ENCODE measurements at regions not wholly inside any gene's neighbourhood (a gene's known extent, or its start where the extent isn't known, plus 50 kb on each side); places are given as distances from the start of the nearest gene placed in this dataset.
A peak's percentile ranks its signal among the peaks of the same experiment; 100 is the strongest.

DNA sequence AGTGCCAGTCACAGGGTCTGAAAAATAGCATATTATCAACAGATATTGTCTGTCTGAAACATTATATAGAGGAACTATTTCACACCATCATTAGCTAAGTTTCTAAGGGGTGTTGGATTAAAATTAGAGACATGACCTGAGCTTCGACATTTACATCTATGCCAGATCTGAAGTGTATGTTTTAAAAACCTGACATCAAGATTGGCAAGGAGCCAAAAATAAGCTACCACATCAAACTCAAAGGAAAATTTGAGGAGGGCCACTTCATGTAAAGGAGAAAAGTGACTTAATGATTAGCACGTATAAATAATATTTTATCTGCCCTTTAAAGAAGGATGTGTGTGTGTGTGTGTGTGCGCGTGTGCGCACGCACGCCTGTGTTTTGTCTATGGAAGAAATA is 752.0 kb upstream of the GRM7 start:
- in situ Hi-C loops (cut with MboI) = no loop called here
- H3K9me1 ChIP-seq (ENCODE audit: control insufficient read depth, insufficient read depth, low read length) = no peaks in the 10 kb centered on the region
- no peaks in the 10 kb centered on the region for H3K27me3 ChIP-seq (ENCODE audit: control insufficient read depth in 2 of 2, insufficient read depth in 2 of 2, low read length in 2 of 2)
- H3K4me1 ChIP-seq (replicated peaks in 1 of 2; ENCODE audit: control insufficient read depth in 2 of 2, insufficient read depth in 2 of 2, low read length in 2 of 2) = no peaks in the 10 kb centered on the region
- no peaks in the 10 kb centered on the region for H3K36me3 ChIP-seq (ENCODE audit: control insufficient read depth, insufficient read depth, low read length)
- TF ChIP-seq NFIC (IDR thresholded peaks at IDR 0.05) (peak; percentile 95), MTF1 (CRISPR knock-in tag; IDR thresholded peaks at IDR 0.05; ENCODE audit: borderline replicate concordance) (no peak), NFIX (CRISPR knock-in tag; IDR thresholded peaks at IDR 0.05; ENCODE audit: low read depth) (peak; percentile 92)
- H3K79me2 ChIP-seq (ENCODE audit: control insufficient read depth, insufficient read depth, low read length) = no peaks in the 10 kb centered on the region
- no peak overlapping the region for H3K27ac ChIP-seq (ENCODE audit: extremely low read depth, low read depth, low read length)
- WGBS (ENCODE audit: insufficient coverage, low coverage, missing lambda C conversion rate) = 2% methylated on average over 7 of the region's 7 CpGs
- no peaks in the 10 kb centered on the region for H4K20me1 ChIP-seq (replicated peaks; ENCODE audit: control insufficient read depth, insufficient read depth, low read length)
- CTCF ChIA-PET (ENCODE audit: low intra/inter-chr PET ratio) = no interaction called here
- H3K9me3 ChIP-seq (replicated peaks; ENCODE audit: control insufficient read depth, insufficient read depth, low read depth, low read length) = peaks cover 2% of the 10 kb centered on the region
- ATAC-seq (no peak), FAIRE-seq (no peak), DNase-seq (ENCODE audit: extremely low read depth in 1 of 4, low spot score in 3 of 4) (no peak)
- POLR2A ChIA-PET = no interaction called here
- H2AFZ ChIP-seq (ENCODE audit: low read depth, low read length) = no peak overlapping the region
- no peak overlapping the region for H3K4me3 ChIP-seq
- no peak overlapping the region for H3K4me2 ChIP-seq (ENCODE audit: insufficient read depth, low read length)
- intact Hi-C loops (cut with micrococcal nuclease) = no loop called here
- H3K9ac ChIP-seq (ENCODE audit: insufficient read depth in 1 of 2, low read depth in 2 of 2, low read length in 2 of 2) = no peak overlapping the region
- no TSS peak for BruUV-seq (replicated peaks)

- Histone ChIP-seq H3K27ac (ENCODE audit: extremely low read depth, low read depth, low read length) (no peak overlapping the region), H3K36me3 (ENCODE audit: control insufficient read depth, insufficient read depth, low read length) (no peaks in the 10 kb centered on the region), H3K9me3 (replicated peaks; ENCODE audit: control insufficient read depth, insufficient read depth, low read depth, low read length) (peaks cover 2% of the 10 kb centered on the region), H3K79me2 (ENCODE audit: control insufficient read depth, insufficient read depth, low read length) (no peaks in the 10 kb centered on the region), H2AFZ (ENCODE audit: low read depth, low read length) (no peak overlapping the region), H3K4me1 (replicated peaks in 1 of 2; ENCODE audit: control insufficient read depth in 2 of 2, insufficient read depth in 2 of 2, low read length in 2 of 2) (no peaks in the 10 kb centered on the region), H3K4me2 (ENCODE audit: insufficient read depth, low read length) (no peak overlapping the region), H3K4me3 (no peak overlapping the region), H3K9me1 (ENCODE audit: control insufficient read depth, insufficient read depth, low read length) (no peaks in the 10 kb centered on the region), H3K27me3 (ENCODE audit: control insufficient read depth in 2 of 2, insufficient read depth in 2 of 2, low read length in 2 of 2) (no peaks in the 10 kb centered on the region), H3K9ac (ENCODE audit: insufficient read depth in 1 of 2, low read depth in 2 of 2, low read length in 2 of 2) (no peak overlapping the region), H4K20me1 (replicated peaks; ENCODE audit: control insufficient read depth, insufficient read depth, low read length) (no peaks in the 10 kb centered on the region)
- FAIRE-seq = no peak
- BruUV-seq (replicated peaks) = no TSS peak
- in situ Hi-C loops (cut with MboI) (no loop called here), intact Hi-C loops (cut with micrococcal nuclease) (no loop called here)
- WGBS (ENCODE audit: insufficient coverage, low coverage, missing lambda C conversion rate) = 0% methylated on average over 3 of the region's 3 CpGs
- no peak for ATAC-seq
- DNase-seq (ENCODE audit: extremely low read depth in 1 of 4, low spot score in 3 of 4) = no peak
- POLR2A ChIA-PET = no interaction called here
- CTCF ChIA-PET (ENCODE audit: low intra/inter-chr PET ratio) = no interaction called here
- TF ChIP-seq, protein P1, sequence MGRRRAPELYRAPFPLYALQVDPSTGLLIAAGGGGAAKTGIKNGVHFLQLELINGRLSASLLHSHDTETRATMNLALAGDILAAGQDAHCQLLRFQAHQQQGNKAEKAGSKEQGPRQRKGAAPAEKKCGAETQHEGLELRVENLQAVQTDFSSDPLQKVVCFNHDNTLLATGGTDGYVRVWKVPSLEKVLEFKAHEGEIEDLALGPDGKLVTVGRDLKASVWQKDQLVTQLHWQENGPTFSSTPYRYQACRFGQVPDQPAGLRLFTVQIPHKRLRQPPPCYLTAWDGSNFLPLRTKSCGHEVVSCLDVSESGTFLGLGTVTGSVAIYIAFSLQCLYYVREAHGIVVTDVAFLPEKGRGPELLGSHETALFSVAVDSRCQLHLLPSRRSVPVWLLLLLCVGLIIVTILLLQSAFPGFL (CRISPR knock-in tag; IDR thresholded peaks at IDR 0.05) = no peak
- TF ChIP-seq CCNT2 (IDR thresholded peaks at IDR 0.05; ENCODE audit: borderline replicate concordance, extremely low read depth, insufficient read length, low read depth, low read length) (no peak), HINFP (tag; conservative IDR thresholded peaks at IDR 0.05; ENCODE audit: low read depth) (no peak), SMARCA4 (IDR thresholded peaks at IDR 0.05) (no peak), NR4A1 (CRISPR knock-in tag; IDR thresholded peaks at IDR 0.05) (no peak), NR4A1 (tag; IDR thresholded peaks at IDR 0.05) (no peak), CBX8 (IDR thresholded peaks at IDR 0.05; ENCODE audit: borderline replicate concordance, extremely low read depth, low read depth, low read length, poor library complexity, severe bottlenecking) (no peak), NEUROD1 (IDR thresholded peaks at IDR 0.05; ENCODE audit: borderline replicate concordance, low read depth, low read length, partially characterized antibody) (no peak), CBX1 (IDR thresholded peaks at IDR 0.05; ENCODE audit: low read depth) (no peak)
- TF ChIP-seq, protein P2, sequence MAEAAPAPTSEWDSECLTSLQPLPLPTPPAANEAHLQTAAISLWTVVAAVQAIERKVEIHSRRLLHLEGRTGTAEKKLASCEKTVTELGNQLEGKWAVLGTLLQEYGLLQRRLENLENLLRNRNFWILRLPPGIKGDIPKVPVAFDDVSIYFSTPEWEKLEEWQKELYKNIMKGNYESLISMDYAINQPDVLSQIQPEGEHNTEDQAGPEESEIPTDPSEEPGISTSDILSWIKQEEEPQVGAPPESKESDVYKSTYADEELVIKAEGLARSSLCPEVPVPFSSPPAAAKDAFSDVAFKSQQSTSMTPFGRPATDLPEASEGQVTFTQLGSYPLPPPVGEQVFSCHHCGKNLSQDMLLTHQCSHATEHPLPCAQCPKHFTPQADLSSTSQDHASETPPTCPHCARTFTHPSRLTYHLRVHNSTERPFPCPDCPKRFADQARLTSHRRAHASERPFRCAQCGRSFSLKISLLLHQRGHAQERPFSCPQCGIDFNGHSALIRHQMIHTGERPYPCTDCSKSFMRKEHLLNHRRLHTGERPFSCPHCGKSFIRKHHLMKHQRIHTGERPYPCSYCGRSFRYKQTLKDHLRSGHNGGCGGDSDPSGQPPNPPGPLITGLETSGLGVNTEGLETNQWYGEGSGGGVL (CRISPR knock-in tag; IDR thresholded peaks at IDR 0.05) = no peak
Measured at GRCh38 chr3:6110451-6110850, 750.5 kb upstream of the GRM7 start.
